ENCODE measurements at regions not wholly inside any gene's neighbourhood (a gene's known extent, or its start where the extent isn't known, plus 50 kb on each side); places are given as distances from the start of the nearest gene placed in this dataset.
"Not testable (repeated sequence)": the region's sequence is repeated elsewhere in the genome, so short reads cannot be mapped to it uniquely, and the experiment has no call there.

- no peak for DNase-seq (ENCODE audit: low read depth in 2 of 2, low spot score in 1 of 2)
These were observed 112.7 kb downstream of the RFPL4B start for GRCh38 chr6:112459758-112460304.

- no peak for DNase-seq (ENCODE audit: low read depth in 2 of 2, low spot score in 1 of 2)
These were observed 118.0 kb downstream of the RFPL4B start for GRCh38 chr6:112464901-112465665.

DNA sequence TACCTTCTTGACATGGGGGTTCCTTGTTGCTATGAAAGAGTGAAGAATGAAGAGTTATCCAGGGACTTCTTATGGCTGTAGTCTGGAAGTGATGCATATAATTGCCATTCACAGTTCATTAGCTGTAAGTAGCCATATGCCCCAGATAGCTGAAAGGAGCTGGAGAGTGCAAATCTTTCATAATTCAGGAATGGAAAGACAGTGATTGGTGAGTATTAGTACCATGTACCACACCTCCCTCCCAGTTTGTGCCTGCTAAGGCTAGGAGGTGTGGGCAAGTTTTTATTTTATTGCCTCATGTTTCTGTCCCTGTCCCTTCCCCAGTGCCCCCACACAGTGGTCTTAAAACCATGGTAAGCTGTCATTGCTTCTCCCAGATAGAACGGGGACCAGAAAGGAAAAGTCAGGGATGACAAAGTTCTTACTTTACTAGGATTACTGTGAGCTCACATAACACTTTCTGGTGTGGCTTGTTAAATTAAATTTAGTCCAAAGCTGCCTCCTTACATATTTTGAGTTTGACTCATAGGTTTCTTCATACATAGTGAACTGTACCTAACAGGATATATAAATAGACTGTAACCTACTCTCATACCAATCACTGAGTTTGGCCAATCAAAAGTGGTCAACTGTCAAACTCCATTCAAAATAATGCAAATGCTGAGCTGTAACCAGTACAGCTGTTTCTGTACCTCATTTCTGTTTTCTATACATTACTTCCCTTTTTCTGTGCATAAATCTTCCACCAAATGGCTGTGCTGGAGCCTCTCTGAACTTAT, 119.4 kb downstream of the RFPL4B start:
- no peak for DNase-seq (ENCODE audit: low read depth in 2 of 2, low spot score in 1 of 2)

- DNase-seq (ENCODE audit: low read depth in 2 of 2, low spot score in 1 of 2), result no peak
These were observed 121.2 kb downstream of the RFPL4B start for GRCh38 chr6:112468359-112468758.

- DNase-seq (ENCODE audit: low read depth in 2 of 2, low spot score in 1 of 2), result no peak
These were observed 122.2 kb downstream of the RFPL4B start for GRCh38 chr6:112469306-112469705.

DNA sequence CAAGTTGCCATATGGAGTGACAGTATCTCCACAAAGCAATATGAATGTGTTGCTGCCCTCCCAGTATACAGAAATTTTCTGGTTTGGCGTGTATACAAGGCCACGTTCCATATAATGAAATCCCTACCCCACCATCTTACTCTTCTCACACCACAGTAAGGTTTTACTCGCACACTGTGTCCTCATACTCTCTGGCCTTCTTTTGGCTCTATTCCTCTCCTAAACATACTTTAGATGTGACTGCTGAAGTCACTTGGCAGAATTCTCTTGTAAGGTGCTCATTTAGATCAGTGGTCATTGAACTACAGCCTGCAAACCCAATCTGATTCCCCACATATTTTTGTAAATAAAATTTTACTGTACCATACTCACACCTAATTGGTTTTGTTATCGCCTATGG, 123.2 kb downstream of the RFPL4B start:
- no peak for DNase-seq (ENCODE audit: low read depth in 2 of 2, low spot score in 1 of 2)

DNA sequence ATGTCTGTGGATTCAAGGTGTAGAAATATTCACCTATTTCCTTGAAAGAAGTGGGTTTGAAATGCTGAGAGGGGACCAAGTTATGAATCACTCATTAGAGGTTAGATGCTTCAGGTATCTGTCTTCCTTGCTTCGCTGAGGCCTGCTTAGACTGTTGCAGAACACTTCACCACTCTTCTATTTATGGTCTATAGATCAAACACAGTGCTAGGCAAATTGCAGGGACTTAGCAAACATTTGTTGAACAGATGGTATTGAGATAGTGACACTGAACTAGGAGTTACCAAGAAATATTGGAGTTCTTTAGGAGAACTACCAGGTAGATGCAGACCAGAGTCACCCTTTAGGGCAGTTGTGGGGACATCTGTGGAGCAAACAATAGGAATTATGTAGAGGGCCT, 123.8 kb downstream of the RFPL4B start:
- no peak for DNase-seq (ENCODE audit: low read depth in 2 of 2, low spot score in 1 of 2)

- no peak for DNase-seq (ENCODE audit: low read depth in 2 of 2, low spot score in 1 of 2)
These were observed 128.0 kb downstream of the RFPL4B start for GRCh38 chr6:112475083-112475482.

DNA sequence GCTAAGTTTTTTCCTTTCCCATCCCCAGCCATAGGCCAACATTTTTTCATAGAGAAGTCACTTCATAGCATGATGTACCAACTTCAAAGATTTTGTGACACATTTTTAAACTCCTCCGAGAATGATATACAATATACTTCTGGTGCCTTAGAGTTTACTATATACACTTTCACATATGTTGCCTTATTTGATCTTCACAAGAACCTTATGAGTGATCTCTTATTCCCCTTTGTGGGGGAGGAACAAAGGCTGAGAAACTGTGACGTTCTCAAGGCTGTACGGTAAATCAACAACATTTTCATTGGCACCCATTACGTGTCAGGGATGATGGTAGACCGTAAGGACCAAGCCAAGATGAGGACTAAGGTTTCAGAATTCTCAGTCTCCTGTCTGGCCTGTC, 130.0 kb downstream of the RFPL4B start:
- no peak for DNase-seq (ENCODE audit: low read depth in 2 of 2, low spot score in 1 of 2)

DNA sequence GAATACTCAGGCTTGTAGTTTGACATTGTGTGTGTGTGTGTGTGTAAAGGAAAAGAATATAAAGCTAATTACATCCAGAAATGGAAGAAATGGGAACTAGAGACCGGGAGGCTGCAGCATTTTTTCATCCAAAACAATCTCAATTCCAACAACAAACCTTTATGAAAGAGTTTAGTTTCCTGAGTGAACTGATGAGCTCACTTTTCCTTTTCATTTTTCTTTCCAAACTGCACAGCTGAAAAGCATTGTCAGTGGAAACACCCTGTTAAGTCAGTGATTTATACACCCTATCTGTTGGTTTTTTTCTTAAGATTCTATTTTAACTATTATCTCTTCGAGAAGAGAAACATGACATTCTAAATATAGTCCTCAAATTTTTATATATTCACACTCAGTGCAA, 130.9 kb downstream of the RFPL4B start:
- no peak for DNase-seq (ENCODE audit: low read depth in 2 of 2, low spot score in 1 of 2)

DNA sequence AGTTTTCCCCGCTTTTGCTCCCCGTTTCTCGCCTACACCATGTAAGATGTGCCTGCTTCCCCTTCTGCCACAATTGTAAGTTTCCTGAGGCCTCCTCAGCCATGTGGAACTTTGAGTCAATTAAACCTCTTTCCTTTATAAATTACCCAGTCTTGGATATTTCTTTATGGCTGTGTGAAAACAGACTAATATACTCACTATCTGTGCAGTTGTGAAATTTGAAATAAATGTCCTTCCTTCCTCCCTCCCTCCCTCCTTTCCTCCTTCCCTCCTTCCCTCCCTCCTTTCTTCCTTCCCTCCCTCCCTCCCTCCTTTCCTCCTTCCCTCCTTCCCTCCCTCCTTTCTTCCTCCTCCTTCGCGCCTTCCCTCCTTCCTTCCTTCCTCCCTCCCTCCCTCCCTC, 132.8 kb downstream of the RFPL4B start:
- not testable (repeated sequence) for DNase-seq (ENCODE audit: low read depth in 2 of 2, low spot score in 1 of 2)

GRCh38 chr6:112480553-112480952, 133.4 kb downstream of the RFPL4B start:
- no peak for DNase-seq (ENCODE audit: low read depth in 2 of 2, low spot score in 1 of 2)

DNA sequence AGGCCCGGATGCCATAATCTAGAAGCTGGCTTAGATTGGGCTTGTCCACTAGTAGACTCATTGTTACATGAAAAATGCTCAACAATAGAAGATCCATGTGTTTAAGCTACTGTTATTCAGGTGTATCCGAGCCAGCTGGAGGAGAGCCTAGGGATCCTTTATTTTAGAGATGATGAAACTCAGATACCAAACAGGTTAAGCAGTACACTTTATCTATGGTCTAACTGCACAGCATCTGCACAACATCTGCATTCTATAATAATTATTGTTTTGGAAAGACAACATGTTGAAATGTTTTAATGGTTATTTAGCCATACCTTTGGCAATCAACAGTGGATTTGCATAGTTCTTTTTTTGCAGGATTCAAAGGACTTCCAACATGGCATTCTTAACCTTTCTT, 134.1 kb downstream of the RFPL4B start:
- no peak for DNase-seq (ENCODE audit: low read depth in 2 of 2, low spot score in 1 of 2)

DNA sequence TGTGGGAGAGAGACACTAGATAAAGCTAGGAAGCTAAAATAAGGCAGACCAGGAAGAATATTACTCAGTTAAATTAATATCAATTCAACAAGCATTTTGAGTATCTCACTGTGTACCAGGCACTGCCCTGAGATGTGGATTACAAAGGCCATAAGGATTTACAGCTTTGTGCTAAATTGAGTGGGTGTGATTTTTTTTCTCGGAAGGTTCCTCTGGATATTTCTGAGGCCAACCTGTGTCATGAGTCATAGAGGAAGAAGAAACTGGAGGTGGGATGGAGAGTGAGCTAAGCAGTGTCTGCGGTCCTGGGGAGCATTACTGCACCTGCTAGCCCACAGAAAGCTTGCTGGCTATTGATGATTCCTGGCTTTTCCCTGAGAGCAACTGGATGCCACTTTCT, 135.2 kb downstream of the RFPL4B start:
- no peak for DNase-seq (ENCODE audit: low read depth in 2 of 2, low spot score in 1 of 2)

DNA sequence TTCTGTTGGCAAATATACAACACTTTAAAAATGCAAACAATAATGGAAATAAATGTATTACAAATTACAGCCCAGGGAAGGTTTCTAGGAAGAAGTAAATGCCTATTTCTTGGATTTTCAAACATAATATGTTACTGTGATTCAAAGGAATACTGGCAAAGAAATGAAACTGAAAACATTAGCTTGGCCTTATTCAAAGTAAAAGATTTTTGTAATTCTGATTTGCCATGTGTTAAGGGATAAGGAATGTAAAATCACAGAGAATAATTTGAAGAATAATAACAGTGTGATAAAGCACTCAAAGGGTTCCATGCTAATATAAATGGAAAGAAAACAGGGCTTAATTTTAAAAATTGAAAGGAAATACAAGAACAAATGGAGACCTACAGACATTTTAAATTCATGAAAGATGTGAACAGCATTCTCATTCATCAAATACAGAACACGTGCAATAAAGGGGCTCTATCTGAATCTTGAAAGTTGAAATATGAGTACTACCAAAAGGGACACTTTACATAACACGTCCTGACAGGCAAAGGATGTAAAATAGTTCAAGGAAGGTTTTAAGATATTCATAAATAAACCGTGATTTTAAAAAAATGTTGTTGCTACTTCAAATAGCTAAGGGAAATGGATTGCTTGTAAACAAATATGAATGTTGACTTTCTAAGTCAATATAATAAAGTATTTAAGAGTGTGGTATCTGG, 138.1 kb downstream of the RFPL4B start:
- no peak for DNase-seq (ENCODE audit: low read depth in 2 of 2, low spot score in 1 of 2)

DNA sequence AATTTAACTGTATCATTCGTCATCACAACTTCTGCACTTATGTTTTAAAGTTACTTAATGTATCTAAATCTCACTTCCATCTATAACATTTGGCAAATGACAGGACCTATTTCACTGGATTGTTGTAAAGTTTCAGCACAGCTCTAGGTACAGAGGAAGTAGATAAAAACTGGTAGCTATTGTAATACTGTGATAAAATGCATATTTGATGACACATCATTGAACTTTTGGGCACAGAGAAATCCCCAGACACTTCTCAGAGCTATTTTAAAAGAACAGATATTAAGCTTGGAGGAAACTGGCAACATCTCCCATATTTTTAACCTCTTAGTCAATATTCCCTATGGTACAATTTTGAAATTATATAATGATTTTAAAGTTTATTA, 138.7 kb downstream of the RFPL4B start:
- DNase-seq (ENCODE audit: low read depth in 2 of 2, low spot score in 1 of 2), result no peak

- no peak for DNase-seq (ENCODE audit: low read depth in 2 of 2, low spot score in 1 of 2)
These were observed 139.3 kb downstream of the RFPL4B start for GRCh38 chr6:112486454-112486853.

DNA sequence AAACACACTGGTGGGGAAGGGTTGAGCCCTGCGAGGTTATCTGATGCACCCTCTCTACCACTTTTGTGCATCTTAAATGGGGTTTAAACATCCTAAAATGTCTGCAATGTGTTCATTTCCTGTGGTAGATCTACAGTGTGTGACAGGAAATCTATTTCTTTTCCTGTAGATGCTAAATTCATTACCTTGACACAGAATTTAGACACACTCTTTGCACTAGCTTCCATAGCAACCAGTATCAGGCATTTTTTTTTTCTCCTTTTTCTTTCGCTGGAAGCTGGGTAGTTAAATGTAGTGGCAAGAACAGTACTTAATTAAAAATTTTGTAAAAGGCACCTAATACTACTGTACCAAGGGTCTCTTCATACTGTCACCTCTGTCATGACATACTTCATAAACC, 141.1 kb downstream of the RFPL4B start:
- no peak for DNase-seq (ENCODE audit: low read depth in 2 of 2, low spot score in 1 of 2)

DNA sequence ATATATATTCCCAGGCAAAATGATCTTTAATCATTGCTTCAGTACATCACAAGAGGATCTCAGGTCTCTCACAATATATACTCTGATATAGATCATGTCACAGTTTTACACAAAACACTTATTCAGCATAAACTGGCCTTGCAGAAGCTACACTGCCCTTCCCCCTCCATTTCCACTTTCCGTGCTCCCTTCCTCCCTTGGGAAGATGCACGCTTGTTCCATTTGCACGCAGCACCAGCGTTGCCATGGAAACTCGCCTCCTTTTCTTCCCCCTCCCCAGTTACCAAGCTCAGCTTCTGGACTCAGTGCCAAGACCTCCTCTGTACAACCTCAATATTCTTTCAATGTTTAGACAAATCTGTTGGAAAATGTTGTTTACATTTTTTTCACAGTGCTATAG, 154.6 kb downstream of the RFPL4B start:
- DNase-seq (ENCODE audit: low read depth in 2 of 2, low spot score in 1 of 2), result no peak

- DNase-seq (ENCODE audit: low read depth in 2 of 2, low spot score in 1 of 2), result no peak
These were observed 155.4 kb downstream of the RFPL4B start for GRCh38 chr6:112502351-112503090.

DNA sequence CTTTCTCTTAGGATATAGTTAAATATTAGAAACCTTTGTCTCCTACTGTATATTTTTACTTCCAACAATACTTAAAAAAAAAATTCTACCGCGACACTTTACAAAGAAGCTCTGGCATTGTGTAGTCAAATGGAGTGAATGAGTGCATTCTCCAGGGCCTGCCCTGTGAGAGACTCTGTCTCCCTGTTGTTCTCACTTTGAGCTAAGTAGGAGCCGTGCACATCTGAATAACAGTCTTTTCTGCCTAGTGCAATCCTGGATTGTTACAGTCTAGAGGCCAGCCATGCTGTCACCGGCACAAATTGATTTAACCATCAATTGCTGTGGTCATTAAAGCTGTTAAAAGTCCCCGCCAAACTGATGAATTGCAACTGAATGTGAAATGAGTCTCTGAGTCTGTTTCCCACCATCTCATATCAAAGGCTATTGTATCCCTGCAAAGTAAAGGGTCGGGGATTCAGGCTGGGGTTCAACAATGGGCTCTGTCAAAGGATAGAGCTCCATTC, 156.0 kb downstream of the RFPL4B start:
- no peak for DNase-seq (ENCODE audit: low read depth in 2 of 2, low spot score in 1 of 2)

Measured in stimulated activated CD8-positive, alpha-beta memory T cell treated with anti-CD3 and anti-CD28 coated beads, Interleukin-4, amount 100 ng/mL, for 4 hours (primary cell).